Endothelial cell of hepatic sinusoid (primary cell): ENCODE measurements at regions not wholly inside any gene's neighbourhood (a gene's known extent, or its start where the extent isn't known, plus 50 kb on each side); places are given as distances from the start of the nearest gene placed in this dataset.
"Not testable (repeated sequence)": the region's sequence is repeated elsewhere in the genome, so short reads cannot be mapped to it uniquely, and the experiment has no call there.

Experiments used
- in situ Hi-C: cut with HindIII; loops from 2 replicates; pipeline ENCODE4 v1.10.0; 2017; ENCODE audit warnings: low sequenced_read_pairs

DNA sequence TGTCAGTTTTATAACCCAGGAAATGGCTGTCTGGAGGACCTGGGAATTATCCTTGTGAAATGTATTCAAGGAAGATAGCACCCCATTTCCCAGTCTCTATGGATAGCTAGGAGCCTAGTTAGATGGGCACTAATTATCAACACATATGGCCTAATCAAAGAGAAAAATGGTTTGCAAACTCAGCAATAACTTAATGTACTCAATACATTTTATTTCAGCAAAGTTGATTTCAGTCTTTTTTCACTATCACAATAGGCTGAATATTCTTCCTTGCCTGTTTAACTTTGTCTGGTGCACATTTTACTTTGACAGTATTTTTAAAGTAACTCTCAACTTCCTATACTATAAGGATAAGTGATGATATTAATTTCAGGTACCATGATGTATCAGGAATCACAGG lies 756.3 kb downstream of the CCDC85A start:
- in situ Hi-C loops: no loop called here

DNA sequence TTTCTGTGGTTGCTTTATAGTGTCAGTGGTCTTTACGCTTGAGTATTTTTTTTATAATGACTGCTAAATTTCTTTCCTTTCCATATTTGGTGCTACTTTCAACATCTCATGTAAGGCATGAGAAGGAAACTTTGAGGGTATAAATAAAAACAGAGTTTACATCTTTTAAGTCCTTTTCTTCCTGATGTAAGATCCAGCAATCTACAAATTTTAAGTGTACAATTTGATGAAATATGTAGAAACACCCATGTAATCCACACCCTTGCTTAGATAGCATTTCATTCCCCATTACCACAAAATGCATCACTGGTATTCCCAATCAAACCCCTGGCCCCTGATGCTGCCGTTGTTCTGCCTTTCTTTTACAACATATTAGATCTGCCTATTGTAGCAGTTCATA lies 769.1 kb downstream of the CCDC85A start:
- in situ Hi-C loops: no loop called here

DNA sequence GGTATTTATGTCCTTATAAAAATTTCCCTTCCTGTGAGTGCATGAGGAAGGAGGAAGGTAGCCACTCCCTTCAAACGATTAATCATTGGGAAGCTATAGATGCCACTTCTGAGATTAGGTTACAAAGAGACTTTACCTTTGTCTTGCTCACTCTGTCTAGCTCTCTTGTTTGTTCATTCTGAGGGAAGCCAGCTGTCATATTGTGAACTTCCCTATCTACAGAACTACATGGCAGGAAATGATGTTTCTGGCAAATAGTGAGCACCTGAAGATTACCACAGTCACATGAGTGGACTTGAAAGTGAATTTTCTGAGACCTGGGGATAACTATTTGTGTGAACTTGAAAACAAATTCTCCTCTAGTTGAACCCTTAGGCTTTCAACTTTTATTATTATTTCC lies 776.8 kb downstream of the CCDC85A start:
- in situ Hi-C loops: no loop called here

DNA sequence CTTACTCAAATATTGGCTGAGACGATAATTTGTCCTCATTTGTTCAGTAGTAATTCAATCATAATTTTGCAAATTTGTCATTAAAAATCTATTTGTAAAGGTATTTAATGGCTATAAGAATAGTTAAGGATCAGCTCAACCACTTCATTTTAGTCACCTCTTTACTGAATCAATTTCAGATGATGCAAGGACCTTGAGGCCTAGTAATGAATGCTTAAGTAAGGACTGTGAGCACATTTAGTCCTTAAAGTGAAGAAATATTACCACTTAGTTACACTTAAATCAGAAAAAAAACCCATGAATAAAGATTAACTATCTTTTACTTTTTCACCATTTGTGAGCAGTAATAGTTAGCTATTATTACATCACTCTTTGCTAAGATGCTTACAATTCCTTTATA lies 778.9 kb downstream of the CCDC85A start:
- in situ Hi-C loops: no loop called here

DNA sequence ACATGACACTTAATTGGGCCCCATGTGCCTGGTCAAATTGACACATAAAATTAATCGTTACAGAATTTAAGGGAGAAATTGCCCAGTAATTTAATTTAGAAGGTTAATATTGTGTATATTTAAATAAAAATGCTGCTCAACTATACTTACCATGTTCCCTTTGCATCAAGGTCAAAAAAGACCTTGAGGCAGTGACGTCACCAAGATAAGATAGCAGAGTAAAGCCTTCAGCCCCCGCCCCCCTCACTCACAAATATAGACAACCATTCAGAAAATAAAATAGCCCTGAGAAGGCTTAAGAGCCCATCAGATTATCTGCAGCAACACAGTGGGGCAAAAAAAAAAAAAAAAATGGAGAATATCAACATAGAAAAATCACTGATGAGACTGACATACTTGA lies 785.7 kb downstream of the CCDC85A start:
- in situ Hi-C loops: no loop called here

DNA sequence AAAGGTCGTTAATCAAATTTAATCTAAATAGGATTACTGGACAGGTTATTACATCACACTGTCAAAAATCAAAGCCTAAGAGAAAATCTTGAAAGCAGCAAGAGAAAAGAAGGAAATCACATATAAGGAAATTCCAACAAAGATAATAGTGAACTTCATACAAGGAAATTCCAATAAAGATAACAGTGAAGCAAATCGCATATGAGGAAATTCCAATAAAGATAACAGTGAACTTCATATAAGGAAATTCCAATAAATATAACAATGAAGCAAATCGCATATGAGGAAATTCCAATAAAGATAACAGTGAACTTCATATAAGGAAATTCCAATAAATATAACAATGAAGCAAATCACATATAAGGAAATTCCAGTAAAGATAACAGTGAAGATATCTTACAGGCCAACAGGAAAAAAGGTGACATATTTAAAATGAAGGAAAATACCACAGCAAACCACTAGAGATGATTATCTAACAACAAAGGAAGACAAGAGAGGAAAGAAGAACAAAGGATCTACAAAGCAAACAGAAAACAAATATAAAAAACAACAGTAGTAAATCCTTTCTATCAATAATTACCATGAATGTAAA lies 787.7 kb downstream of the CCDC85A start:
- in situ Hi-C loops: no loop called here

DNA sequence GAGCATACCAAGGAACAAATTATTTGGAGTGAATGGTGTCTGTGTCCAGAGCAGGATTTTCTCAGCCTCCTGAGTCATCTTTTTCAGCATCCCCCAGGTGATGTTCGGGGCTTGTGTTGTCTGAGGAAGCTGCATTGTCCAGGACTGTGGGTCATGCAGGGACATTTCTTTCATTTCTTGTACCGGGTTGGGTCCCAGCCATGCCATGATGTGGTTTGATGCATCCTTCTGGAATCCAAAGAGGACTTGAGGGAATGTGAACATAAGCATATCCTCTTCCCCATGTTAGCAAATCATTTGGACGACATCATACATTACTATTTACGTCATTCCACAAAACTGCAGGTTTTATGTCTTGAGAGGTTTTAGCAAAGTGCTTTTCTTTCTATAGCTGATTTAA lies 797.8 kb downstream of the CCDC85A start:
- in situ Hi-C loops: no loop called here

DNA sequence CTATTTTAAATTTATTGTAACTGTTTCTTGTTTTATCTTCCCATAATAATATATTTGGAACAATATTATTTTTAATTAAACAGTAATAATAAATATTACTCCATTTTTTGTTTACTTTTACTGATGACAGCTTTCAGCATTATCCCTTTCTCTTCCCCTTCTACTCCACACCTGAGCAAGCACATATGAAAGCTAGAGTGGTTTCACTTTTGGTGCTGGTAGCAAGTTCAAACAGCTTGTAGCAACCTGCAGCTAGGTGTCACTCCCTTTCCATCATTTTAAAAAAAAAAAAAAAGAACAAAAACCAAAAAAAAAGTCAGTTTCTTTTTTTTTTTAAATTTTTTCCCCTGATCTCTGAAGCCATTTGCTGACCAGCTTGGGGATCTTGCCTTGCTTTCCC lies 801.8 kb downstream of the CCDC85A start:
- in situ Hi-C loops: no loop called here

DNA sequence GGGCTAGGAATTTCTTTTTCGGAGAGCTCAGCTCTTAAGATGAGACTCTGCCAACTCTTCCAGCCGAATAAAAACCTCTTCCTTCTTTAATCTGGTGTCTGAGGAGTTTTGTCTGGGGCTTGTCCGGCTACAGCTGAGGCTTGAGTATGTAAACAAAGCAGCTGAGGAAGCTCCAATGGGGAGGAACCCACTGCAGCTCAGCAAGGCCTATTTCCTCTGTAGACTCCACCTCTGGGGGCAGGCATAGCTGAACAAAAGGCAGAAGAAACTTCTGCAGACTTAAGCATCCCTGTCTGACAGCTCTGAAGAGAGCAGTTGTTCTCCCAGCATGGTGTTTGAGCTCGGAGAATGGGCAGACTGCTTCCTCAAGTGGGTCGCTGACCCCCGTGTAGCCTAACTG lies 838.7 kb downstream of the CCDC85A start:
- in situ Hi-C loops: no loop called here

DNA sequence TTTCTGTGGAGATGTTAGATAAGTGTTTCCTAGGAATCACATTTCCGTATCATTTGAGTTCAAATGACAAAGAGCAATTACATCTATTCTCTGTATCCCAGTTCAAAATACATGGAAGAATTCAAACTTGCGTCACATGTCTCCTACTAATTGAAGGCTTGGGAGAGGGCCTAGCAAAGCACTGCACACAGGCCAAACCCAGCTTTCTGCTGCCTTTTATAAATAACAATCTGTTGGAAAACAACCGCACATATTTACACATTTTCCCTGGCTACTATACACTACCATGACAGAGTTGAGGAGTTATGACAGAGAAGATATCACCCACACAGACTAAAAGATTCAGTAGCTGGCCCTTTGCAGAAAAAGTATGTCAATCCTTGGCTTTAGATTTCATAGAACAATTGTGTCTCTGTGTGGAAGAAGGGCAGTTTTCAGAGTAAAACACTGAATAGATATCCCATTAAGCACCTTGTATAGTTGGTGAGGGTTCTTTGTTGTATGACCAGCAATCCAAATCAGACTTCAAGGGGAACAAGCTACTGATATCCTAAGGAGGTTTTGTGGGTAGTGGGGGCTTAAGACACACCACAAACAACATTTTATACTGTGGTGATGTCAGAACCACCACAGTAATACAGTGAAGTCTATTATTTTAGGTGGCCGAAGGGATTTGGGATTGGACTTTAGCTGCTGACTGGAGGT lies 861.3 kb downstream of the CCDC85A start:
- in situ Hi-C loops: no loop called here

DNA sequence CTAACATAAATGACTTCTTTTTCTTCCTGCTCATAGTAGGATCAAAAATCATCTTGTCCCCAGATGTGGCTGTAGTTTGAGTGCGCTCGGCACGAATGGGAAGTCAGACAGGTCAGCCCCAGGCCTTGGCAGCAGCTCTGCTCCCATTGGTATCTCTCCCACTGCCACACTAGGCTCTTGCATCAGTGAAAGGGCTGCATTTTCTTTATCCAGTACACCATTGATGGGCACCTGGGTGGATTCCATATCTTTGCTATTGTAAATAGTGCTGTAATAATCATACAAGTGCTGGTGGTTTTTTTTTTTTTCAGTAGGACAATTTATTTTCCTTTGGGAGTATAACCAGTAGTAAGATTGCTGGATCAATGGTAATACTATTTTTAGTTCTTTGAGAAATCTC lies 865.5 kb downstream of the CCDC85A start:
- in situ Hi-C loops: no loop called here

DNA sequence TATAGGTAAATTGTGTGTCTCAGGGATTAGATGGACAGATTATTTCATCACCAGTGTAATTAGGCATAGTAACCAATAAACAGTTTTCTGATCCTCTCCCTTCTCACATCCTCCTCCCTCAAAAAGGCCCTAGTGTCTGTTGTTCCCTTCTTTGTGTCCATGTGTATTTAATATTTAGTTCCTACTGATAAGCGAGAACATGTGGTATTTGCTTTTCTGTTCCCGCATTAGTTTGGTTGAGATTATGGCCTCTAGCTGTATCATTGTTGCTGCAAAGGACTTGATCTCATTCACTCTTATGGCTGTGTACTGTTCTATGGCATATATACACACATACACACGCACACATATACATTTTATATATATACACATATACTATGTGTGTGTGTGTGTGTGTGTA lies 866.2 kb downstream of the CCDC85A start:
- in situ Hi-C loops: no loop called here

DNA sequence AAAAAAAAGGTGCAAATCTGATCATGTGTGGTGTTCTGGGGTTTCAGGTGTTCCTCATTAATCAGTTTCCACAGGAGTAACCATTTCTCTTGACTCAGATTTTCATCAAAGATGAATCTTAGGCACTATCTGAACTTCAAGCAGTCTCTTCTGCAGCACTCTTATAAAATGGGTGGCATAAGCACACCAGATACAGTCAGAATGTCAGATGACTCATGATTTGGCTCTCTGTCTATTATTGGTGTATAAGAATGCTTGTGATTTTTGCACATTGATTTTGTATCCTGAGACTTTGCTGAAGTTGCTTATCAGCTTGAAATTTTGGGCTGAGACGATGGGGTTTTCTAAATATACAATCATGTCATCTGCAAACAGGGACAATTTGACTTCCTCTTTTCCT lies 882.5 kb downstream of the CCDC85A start:
- in situ Hi-C loops: not testable (repeated sequence)

DNA sequence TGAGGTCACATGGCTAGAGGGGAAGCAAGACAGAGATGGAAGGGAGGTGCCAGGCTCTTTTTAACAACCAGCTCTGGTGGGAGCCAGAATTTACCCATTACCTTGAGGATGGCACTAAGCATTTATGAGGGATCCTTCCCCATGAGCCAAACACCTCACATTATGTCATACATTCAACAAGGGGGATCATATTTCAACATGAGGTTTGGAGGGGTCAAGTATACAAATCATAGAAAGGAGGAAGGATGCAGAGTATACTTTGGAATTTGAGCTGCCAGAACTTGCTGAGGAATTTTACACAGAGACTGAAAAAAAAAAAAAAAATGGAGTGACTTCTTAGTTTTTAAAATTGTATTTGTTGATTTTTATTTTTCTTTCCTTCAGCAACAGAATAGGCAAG lies 891.4 kb downstream of the CCDC85A start:
- in situ Hi-C loops: loop anchor here (5.0 kb wide), 1 partner anchor 107 kb away; no protein-coding TSS in a partner anchor

DNA sequence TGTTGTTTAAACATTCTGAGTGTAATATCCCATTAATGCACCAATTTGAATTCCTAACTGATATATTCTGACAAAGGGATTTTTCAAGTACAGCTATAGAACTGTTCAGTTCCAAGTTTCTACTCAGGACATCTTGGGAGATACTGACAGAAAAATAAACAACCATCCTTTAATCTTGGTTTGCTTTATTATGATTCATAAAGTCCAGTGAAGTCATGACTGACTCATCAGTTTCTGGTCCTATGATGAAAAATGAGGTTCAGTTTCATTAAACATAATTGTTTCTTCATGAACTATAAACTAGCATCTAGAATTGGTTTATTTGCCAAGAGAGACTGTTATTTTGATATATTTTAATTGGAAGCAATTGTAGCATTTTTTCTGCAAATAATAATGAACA lies 896.2 kb downstream of the CCDC85A start:
- in situ Hi-C loops: no loop called here

DNA sequence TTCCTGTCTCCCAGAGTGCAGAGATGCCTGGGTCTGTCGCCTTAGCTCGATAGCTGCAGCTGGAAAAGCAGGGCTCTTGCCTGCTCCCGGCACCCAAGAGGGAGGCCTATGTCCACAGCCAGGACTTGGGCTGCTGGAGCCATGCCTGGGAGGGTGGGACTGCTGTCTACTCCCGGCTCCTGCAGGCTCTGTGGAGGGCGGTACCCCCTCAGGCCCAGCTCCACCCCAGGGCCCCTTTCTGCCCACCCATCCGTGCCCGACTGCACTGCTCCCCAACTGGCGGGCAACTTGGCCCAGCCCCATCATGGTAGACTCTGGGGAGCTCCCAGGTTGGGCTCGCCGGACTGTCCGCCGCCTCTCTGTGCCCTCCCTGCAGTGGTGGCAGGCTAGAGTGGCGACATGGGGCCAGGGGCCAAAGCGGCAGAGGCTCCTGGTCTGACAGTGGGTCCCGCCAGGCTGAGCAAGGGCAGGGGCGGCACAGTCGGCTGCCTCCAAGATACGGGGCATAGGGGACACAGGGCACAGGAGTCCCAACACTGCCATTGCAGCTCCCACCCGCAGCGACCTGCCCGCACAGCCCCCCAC lies 901.0 kb downstream of the CCDC85A start:
- in situ Hi-C loops: no loop called here

DNA sequence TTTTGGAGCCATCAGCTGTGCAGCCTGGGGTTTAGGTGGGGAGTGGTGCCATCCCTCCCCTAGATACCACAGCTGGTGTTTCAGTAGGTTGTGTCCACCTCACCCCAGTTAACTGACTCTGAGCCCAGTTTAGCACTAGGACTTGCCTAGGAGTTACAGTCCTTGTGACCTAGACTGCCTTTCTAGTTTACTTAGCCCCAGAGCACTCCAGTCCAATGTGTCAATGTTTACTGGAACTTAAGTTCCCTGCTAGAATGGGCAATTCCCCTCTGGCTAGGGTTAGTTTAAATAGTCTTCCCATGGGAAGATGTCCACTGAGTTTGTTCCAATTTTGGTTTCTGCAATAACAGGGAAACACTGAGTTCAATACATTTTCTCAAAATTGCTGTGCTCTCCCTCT lies 909.2 kb downstream of the CCDC85A start:
- in situ Hi-C loops: no loop called here

DNA sequence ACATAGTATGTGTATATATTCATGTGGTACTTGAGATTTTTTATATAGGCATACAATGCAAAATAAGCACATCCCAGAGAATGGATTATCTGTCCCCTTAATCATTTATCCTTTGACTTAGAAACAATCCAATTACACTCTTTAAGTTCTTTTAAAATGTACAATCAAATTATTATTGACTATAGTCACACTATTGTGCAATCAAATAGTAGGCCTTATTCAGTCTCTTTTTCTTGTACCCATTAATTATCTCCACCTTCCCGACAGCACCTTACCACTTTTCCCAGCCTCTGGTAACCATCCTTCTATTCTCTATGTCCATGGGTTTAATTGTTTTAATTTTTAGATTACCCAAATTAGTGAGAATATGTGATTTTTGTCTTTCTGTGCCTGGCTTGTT lies 914.1 kb downstream of the CCDC85A start:
- in situ Hi-C loops: no loop called here

DNA sequence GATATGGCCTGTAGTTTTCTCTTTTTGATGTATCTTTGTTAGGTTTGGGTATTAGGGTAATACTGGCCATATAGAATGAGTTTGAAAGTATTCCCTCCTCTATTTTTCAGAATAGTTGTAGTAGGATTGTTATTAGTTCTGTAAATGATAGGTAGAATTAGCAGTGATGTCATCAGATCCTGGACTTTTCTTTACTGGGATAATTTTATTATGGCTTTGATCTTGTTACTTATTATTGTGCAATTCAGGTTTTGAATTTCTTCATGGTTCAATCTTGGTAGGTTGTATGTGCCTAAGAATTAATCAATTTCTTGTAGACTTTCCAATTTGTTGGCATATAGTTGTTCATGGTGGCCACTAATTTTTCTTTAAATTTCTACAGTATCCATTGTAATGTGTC lies 916.6 kb downstream of the CCDC85A start:
- in situ Hi-C loops: no loop called here

DNA sequence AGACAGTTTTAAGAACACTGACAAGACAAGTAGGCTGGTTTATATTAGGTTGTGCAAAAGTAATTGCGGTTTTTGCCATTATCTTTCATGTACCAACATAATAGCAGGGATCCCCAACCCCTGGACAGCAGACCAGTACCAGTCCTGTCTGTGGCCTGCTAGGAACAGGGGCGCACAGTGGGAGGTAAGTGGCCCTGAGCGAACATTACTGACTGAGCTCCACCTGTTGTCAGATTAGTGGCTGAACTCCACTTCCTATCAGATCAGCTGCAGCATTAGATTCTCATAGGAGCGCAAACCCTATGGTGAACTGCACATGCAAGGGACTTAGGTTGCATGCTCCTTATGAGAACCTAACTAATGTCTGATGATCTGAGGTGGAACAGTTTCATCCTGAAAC lies 921.9 kb downstream of the CCDC85A start:
- in situ Hi-C loops: no loop called here

DNA sequence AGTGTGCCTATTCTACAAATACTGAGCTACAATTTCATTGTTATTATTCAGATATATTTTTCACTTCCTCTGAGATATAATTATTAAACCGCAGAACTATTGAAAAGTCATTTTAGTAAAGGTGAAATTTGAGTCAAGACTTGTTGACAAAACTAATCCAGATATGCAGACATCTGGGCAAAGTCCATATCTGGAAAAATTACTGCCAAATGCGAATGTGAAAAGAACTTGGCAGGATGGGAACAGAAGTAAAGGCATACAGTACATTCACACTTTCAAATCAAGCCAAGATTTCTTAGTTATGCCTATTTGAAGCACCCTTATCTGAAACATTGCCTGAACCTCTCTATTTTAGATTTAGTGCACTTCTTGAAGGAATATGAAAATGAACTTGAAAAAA lies 923.6 kb downstream of the CCDC85A start:
- in situ Hi-C loops: no loop called here

DNA sequence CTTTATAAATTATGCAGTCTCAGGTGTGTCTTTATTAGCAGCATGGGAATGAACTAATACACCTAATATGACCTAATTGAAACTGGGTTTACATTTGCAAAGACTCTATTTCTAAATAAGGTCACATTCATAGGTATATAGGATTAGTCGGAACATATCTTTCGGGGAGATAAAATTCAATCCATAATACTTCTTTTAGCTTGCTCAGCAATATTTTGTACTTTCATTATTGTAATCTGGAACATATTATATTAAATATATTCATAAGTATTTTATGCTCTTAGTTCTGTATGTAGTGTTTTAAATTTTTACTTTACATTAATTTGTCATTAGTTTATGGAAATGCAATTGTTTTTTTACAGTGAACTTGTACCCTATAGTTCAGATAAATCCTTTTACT lies 927.7 kb downstream of the CCDC85A start:
- in situ Hi-C loops: no loop called here

DNA sequence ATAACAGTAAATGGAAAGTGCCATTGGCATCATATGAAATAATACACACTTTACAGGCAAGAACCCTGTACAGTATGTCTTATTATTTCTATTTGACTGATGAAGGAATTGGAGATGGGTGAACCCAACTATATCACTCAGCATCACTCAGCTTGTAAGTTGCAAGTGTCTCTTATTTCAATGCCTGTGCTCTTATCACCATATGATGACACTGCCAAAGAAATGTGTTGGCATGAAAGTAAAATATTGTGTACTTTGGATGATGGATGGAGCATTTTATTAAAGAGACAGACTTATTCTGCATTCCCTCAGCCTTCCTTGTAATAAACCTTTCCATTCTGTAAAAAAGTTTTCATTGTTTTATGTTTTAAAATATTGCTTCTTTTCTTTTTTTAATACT lies 927.5 kb upstream of the VRK2 start:
- in situ Hi-C loops: no loop called here
